ENCODE measurements at regions not wholly inside any gene's neighbourhood (a gene's known extent, or its start where the extent isn't known, plus 50 kb on each side); places are given as distances from the start of the nearest gene placed in this dataset.
"Not testable (repeated sequence)": the region's sequence is repeated elsewhere in the genome, so short reads cannot be mapped to it uniquely, and the experiment has no call there.

GRCh38 chr20:53734006-53734688 is 140.5 kb upstream of the ZNF217 start:
- TF ChIP-seq POU2F2 (IDR thresholded peaks at IDR 0.05; ENCODE audit: low read depth, low read length), result no peak
- TF ChIP-seq POLR2AphosphoS5 (IDR thresholded peaks at IDR 0.05; ENCODE audit: low read depth, low read length), result no peak
- no peak for TF ChIP-seq POLR2A (IDR thresholded peaks at IDR 0.05; ENCODE audit: low read depth, low read length)
- no peak for TF ChIP-seq SPI1 (IDR thresholded peaks at IDR 0.05; ENCODE audit: low read depth, low read length)
- TF ChIP-seq PAX5 (IDR thresholded peaks at IDR 0.05; ENCODE audit: insufficient read depth, low read length, severe bottlenecking), result no peak
- TF ChIP-seq TAF1 (IDR thresholded peaks at IDR 0.05; ENCODE audit: low read depth, low read length), result no peak
- FAIRE-seq, result no peak
- no peak for DNase-seq (ENCODE audit: insufficient read length, low spot score)

- no peak for DNase-seq (ENCODE audit: insufficient read length, low spot score)
- no peak for FAIRE-seq
- no peak for TF ChIP-seq PAX5 (IDR thresholded peaks at IDR 0.05; ENCODE audit: insufficient read depth, low read length, severe bottlenecking)
- no peak for TF ChIP-seq TAF1 (IDR thresholded peaks at IDR 0.05; ENCODE audit: low read depth, low read length)
- no peak for TF ChIP-seq SPI1 (IDR thresholded peaks at IDR 0.05; ENCODE audit: low read depth, low read length)
- TF ChIP-seq POU2F2 (IDR thresholded peaks at IDR 0.05; ENCODE audit: low read depth, low read length), result no peak
- TF ChIP-seq POLR2A (IDR thresholded peaks at IDR 0.05; ENCODE audit: low read depth, low read length), result no peak
- TF ChIP-seq POLR2AphosphoS5 (IDR thresholded peaks at IDR 0.05; ENCODE audit: low read depth, low read length), result no peak
These were observed 138.0 kb upstream of the ZNF217 start for GRCh38 chr20:53731595-53731994.

GRCh38 chr20:53728359-53728758 is 134.7 kb upstream of the ZNF217 start:
- FAIRE-seq, result no peak
- DNase-seq (ENCODE audit: insufficient read length, low spot score), result no peak
- no peak for TF ChIP-seq SPI1 (IDR thresholded peaks at IDR 0.05; ENCODE audit: low read depth, low read length)
- no peak for TF ChIP-seq POU2F2 (IDR thresholded peaks at IDR 0.05; ENCODE audit: low read depth, low read length)
- no peak for TF ChIP-seq POLR2AphosphoS5 (IDR thresholded peaks at IDR 0.05; ENCODE audit: low read depth, low read length)
- no peak for TF ChIP-seq TAF1 (IDR thresholded peaks at IDR 0.05; ENCODE audit: low read depth, low read length)
- no peak for TF ChIP-seq POLR2A (IDR thresholded peaks at IDR 0.05; ENCODE audit: low read depth, low read length)
- TF ChIP-seq PAX5 (IDR thresholded peaks at IDR 0.05; ENCODE audit: insufficient read depth, low read length, severe bottlenecking), result no peak

GRCh38 chr20:53727239-53727638 is 133.6 kb upstream of the ZNF217 start:
- FAIRE-seq; DNase-seq (ENCODE audit: insufficient read length, low spot score): not testable (repeated sequence)

GRCh38 chr20:53725575-53725970 is 131.9 kb upstream of the ZNF217 start:
- FAIRE-seq (no peak), DNase-seq (ENCODE audit: insufficient read length, low spot score) (no peak)
- TF ChIP-seq TAF1 (IDR thresholded peaks at IDR 0.05; ENCODE audit: low read depth, low read length) (no peak), POLR2AphosphoS5 (IDR thresholded peaks at IDR 0.05; ENCODE audit: low read depth, low read length) (no peak), POU2F2 (IDR thresholded peaks at IDR 0.05; ENCODE audit: low read depth, low read length) (no peak), POLR2A (IDR thresholded peaks at IDR 0.05; ENCODE audit: low read depth, low read length) (no peak), SPI1 (IDR thresholded peaks at IDR 0.05; ENCODE audit: low read depth, low read length) (no peak), PAX5 (IDR thresholded peaks at IDR 0.05; ENCODE audit: insufficient read depth, low read length, severe bottlenecking) (no peak)

- DNase-seq (ENCODE audit: insufficient read length, low spot score), result no peak
- no peak for FAIRE-seq
- TF ChIP-seq POLR2A (IDR thresholded peaks at IDR 0.05; ENCODE audit: low read depth, low read length) (no peak), PAX5 (IDR thresholded peaks at IDR 0.05; ENCODE audit: insufficient read depth, low read length, severe bottlenecking) (no peak), SPI1 (IDR thresholded peaks at IDR 0.05; ENCODE audit: low read depth, low read length) (no peak), POLR2AphosphoS5 (IDR thresholded peaks at IDR 0.05; ENCODE audit: low read depth, low read length) (no peak), POU2F2 (IDR thresholded peaks at IDR 0.05; ENCODE audit: low read depth, low read length) (no peak), TAF1 (IDR thresholded peaks at IDR 0.05; ENCODE audit: low read depth, low read length) (no peak)
These were observed 130.0 kb upstream of the ZNF217 start for GRCh38 chr20:53723621-53724020.

GRCh38 chr20:53723045-53723444 is 129.4 kb upstream of the ZNF217 start:
- DNase-seq (ENCODE audit: insufficient read length, low spot score) (no peak), FAIRE-seq (no peak)
- TF ChIP-seq POLR2A (IDR thresholded peaks at IDR 0.05; ENCODE audit: low read depth, low read length), result no peak
- TF ChIP-seq POLR2AphosphoS5 (IDR thresholded peaks at IDR 0.05; ENCODE audit: low read depth, low read length), result no peak
- TF ChIP-seq SPI1 (IDR thresholded peaks at IDR 0.05; ENCODE audit: low read depth, low read length), result no peak
- no peak for TF ChIP-seq POU2F2 (IDR thresholded peaks at IDR 0.05; ENCODE audit: low read depth, low read length)
- TF ChIP-seq PAX5 (IDR thresholded peaks at IDR 0.05; ENCODE audit: insufficient read depth, low read length, severe bottlenecking), result no peak
- TF ChIP-seq TAF1 (IDR thresholded peaks at IDR 0.05; ENCODE audit: low read depth, low read length), result no peak

GRCh38 chr20:53722515-53723036 is 128.9 kb upstream of the ZNF217 start:
- FAIRE-seq, result no peak
- TF ChIP-seq PAX5 (IDR thresholded peaks at IDR 0.05; ENCODE audit: insufficient read depth, low read length, severe bottlenecking) (no peak), SPI1 (IDR thresholded peaks at IDR 0.05; ENCODE audit: low read depth, low read length) (no peak), POLR2AphosphoS5 (IDR thresholded peaks at IDR 0.05; ENCODE audit: low read depth, low read length) (no peak), TAF1 (IDR thresholded peaks at IDR 0.05; ENCODE audit: low read depth, low read length) (no peak), POU2F2 (IDR thresholded peaks at IDR 0.05; ENCODE audit: low read depth, low read length) (no peak), POLR2A (IDR thresholded peaks at IDR 0.05; ENCODE audit: low read depth, low read length) (no peak)
- DNase-seq (ENCODE audit: insufficient read length, low spot score), result no peak

GRCh38 chr20:53721445-53721963 is 127.9 kb upstream of the ZNF217 start:
- FAIRE-seq; DNase-seq (ENCODE audit: insufficient read length, low spot score): not testable (repeated sequence)

GRCh38 chr20:53719171-53719803 is 125.6 kb upstream of the ZNF217 start:
- not testable (repeated sequence) for DNase-seq (ENCODE audit: insufficient read length, low spot score); FAIRE-seq
